Inferior parietal cortex (tissue), 1 donor: ENCODE measurements at regions not wholly inside any gene's neighbourhood (a gene's known extent, or its start where the extent isn't known, plus 50 kb on each side); places are given as distances from the start of the nearest gene placed in this dataset.

Source experiments
- DNase-seq: peaks from one replicate; pipeline ENCODE4 v3.0.0-alpha.2; 2016; ENCODE audit errors: extremely low spot score

GRCh38 chr11:119521551-119521950 is 98.6 kb upstream of the THY1 start:
- DNase-seq = no peak

- DNase-seq = no peak
Observed at GRCh38 chr11:119520966-119521365, 98.0 kb upstream of the THY1 start.

- no peak for DNase-seq
Observed at GRCh38 chr11:119520400-119520799, 97.4 kb upstream of the THY1 start.

GRCh38 chr11:119519796-119520195 is 96.8 kb upstream of the THY1 start:
- DNase-seq = no peak

- DNase-seq = no peak
Observed at GRCh38 chr11:119518746-119519730, 96.1 kb upstream of the THY1 start.

- DNase-seq = peak; percentile 14
Observed at GRCh38 chr11:119515771-119516400, 92.9 kb upstream of the THY1 start.

- no peak for DNase-seq
Observed at GRCh38 chr11:119513806-119514170, 90.8 kb upstream of the THY1 start.

- no peak for DNase-seq
Observed at GRCh38 chr11:119513131-119513805, 90.3 kb upstream of the THY1 start.

- no peak for DNase-seq
Observed at GRCh38 chr11:119512369-119512768, 89.4 kb upstream of the THY1 start.

GRCh38 chr11:119511614-119512306 is 88.8 kb upstream of the THY1 start:
- no peak for DNase-seq

GRCh38 chr11:119509969-119510401 is 87.0 kb upstream of the THY1 start:
- peak; percentile 59 for DNase-seq

- DNase-seq = no peak
Observed at GRCh38 chr11:119509282-119509841, 86.4 kb upstream of the THY1 start.

GRCh38 chr11:119506436-119506835 is 83.5 kb upstream of the THY1 start:
- no peak for DNase-seq

GRCh38 chr11:119505861-119506260 is 82.9 kb upstream of the THY1 start:
- no peak for DNase-seq

- no peak for DNase-seq
Observed at GRCh38 chr11:119505071-119505470, 82.1 kb upstream of the THY1 start.

GRCh38 chr11:119504371-119504770 is 81.4 kb upstream of the THY1 start:
- DNase-seq = no peak

GRCh38 chr11:119501777-119502405 is 78.9 kb upstream of the THY1 start:
- DNase-seq = no peak

GRCh38 chr11:119497717-119498116 is 74.7 kb upstream of the THY1 start:
- no peak for DNase-seq

- DNase-seq = no peak
Observed at GRCh38 chr11:119496997-119497396, 74.0 kb upstream of the THY1 start.

- no peak for DNase-seq
Observed at GRCh38 chr11:119496469-119496868, 73.5 kb upstream of the THY1 start.

- DNase-seq = no peak
Observed at GRCh38 chr11:119493712-119494111, 70.7 kb upstream of the THY1 start.
